Stimulated activated CD4-positive, alpha-beta T cell treated with anti-CD3 and anti-CD28 coated beads, Interleukin-12 subunit alpha, Interleukin-12 subunit beta, amount 100 ng/mL, for 4 hours (primary cell): ENCODE measurements at regions not wholly inside any gene's neighbourhood (a gene's known extent, or its start where the extent isn't known, plus 50 kb on each side); places are given as distances from the start of the nearest gene placed in this dataset.

Source experiments
- DNase-seq: peaks from one replicate; pipeline ENCODE4 v3.0.0-alpha.2; 2020

DNA sequence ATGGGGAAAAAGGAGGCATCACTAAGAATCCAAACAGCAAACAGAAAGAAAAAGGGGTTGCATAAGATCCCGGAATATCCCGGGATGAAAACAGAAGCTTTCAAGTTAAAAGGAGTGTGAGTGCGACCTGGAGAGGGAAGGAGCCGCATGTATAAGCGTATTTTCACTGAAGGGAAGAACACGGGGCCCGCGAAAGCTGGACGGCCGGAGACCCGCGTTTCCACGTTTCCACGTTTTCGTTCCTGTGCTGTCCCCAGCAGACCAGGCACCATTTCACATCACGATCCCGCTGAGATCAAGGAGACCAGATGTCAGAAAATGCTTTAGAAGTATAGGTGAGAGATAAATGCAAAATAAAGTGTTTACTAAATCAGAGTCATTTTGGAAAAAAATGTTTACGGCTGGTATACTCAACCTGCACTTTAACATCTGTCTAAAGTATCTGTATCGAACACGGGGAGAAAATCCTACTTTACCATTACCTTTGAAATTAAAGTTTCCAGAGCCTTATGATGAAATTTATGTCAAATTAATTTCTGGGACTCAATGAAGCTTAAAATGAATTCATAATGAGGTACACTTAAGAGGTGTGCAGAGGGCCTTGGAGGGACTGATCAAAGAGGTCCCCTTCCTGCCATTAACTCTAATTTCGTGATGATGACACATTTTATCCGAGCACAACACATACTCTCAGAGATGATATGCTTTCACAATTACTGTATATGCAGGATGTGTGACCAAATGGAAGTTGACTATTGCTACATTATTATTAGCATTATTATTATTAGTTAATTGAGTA is 71.0 kb upstream of the SALL3 start:
- no peak for DNase-seq

DNA sequence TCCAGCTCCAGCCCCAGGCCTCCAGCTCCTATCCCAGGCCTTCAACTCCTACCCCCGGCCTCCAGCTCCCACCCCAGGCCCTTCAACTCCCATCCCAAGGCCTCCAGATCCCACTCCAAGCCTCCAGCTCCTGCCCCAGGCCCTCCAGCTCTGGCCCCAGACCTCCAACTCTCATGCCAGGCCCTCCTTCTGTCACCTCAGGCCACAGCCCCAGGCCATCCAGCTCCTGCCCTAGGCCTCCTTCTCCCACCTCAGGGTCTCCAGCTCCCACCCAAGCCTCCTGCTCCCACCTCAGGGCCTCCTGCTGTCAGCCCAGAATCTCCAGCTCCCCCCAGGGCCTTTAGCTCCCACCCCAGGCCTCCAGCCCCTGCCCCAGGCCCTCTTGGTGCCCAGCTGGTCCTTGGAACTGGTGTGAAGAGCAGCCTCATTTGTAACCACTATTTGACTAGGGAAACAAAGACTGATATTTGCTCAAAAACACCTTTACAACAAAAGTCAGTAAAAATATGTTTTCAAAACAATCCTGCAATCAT is 67.8 kb upstream of the SALL3 start:
- DNase-seq, result no peak

DNA sequence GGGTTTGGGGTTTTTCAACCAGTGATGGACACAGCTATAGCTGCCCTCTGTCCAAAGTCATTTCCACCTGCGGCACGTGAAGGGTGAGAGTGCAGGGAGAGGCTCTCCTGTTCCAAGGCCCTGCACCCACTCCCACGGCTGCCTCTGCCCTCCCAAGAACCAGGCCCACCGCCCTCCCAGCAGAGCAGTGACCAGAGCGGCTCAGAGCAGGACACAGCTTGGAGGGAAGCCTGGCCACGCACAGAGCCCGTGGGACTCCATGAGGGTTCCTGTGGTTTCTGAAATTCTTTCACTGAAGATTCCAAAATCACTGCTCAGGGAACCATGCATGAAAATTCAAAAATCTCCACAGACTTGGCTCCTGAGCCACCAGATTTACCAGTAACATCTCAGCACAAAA is 67.3 kb upstream of the SALL3 start:
- no peak for DNase-seq

DNA sequence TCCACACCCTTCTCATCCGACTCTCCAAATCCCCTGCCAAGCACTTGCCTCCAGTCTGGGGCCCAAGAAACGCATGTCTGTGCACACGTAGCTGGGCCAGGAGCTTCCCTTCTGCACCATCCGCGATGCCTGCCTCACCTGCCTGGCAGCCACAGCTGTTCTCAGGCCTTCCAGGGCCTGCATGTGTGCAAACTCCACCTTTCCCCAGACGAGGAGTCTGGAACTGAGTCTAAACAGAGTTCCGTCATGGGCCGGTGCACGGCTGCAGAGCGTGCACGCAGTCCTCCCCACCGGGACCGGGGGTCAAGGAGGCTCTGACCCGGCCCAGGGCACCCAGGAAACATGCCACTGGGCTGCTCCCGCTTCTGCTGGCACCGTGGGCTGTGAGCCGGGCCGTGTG is 66.8 kb upstream of the SALL3 start:
- DNase-seq, result no peak

DNA sequence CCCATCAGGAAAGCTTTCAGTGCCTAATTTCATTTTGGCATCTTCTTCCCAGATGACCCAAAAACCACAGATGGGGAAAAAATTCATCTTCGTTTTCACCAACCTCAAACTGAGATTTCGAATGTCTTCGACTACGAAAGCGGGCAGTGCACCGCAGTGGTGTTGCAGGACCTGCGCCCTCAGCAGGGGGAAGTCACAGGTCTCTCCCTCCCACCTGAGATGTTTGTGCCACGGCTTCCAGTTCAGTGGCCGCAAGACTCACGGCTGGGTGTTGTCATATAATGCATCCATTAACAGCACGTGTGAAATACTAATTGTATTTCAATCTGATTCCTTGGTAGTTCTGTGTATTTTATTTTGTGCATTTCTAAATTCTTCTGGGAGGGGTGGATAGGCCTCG is 66.2 kb upstream of the SALL3 start:
- DNase-seq, result no peak

DNA sequence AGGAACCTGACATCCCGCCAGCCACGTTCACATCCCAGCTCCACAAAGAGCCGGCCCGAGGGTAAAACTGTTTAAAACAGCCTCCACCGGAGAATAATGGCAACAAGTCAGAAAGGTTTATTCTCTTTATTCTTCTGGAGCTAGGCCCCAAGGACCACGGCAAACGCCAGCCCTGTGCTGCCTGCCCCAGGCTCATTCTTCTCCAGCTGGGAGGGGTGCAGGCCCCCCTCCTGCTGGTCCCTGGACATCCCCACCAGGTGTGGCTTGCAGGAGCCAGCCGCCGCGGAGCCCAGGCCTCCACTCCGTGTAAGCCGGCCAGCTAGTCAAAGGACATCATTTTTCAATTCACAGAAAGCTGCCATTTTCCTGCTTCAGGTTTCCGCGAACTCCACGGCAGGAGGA is 65.8 kb upstream of the SALL3 start:
- no peak for DNase-seq

DNA sequence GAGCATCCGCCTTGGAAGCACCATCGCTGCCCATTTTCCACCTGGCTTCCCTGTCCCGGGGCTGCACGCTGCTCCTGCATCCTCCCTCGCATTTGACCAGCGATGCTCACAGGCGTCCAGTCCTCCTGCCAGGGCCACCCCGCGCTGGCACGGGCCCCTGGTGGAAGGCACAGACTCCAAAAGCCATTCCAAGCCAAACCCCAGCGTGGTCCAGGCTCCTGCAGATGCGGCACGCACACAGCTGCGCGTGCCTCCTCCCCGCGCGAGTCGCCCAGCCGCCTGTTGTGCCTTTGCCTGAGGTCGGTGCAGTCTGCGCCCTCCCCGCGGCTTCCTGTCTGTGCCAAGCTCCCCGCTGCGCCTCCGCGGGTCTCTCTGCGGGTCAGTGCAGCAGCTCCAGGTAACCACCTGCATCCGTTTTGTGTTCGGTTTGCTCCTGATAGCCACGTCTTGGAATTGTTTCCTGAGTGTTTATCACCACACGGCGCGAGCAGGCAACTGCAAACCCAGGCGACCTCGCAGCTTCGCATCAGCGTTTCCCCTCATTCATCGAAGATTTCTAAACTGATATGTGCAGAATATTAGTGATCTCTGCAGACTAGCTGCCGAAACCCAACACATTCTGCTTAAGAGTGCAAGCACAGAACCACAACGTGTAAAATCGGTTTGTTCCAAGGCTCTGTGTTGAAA is 65.2 kb upstream of the SALL3 start:
- DNase-seq, result no peak

DNA sequence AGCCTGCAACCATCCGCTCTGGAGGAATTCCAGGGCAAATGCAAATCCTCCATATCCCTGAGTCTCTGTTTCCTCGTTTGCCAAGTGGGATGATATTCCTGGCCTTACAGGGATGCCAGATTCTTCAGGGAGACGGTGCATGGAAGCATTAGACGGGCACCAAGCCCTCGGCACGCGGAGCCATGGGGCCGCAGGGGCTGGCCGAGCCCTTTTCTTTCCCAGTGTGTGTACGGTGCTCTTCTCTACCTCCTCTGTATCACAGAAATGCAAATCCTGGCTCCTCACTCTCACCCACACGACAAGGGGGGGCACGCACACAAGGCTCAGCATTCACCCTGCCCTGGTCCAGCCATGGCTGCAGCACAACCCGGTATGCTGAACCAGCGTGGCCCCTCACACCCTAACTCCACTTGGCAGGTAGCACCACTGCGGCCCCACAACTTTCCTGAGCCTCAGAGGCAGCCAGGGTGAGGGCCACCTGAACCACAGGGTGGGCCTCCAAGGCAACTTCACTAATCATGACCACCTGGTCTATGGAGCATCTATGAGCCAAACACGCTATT is 64.1 kb upstream of the SALL3 start:
- DNase-seq, result no peak

DNA sequence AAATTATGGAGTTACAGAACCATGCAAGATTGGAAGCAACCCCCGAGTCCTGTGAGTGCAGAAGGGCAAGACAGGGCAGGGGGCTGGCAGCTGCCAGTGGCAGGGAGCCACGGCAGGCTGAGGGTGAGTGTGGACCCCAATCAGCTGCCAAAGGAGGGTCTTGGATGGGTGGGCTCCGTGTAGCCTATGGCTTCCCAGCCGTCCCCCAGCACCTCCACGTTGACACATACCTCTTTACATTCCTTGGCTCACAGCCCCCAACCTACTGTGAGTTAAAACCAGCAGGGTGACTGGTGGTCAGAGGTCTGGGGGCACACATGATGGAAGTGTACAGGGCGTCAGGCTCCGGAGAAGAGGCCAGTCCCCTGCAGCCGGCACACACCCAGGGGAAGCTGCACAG is 60.9 kb upstream of the SALL3 start:
- no peak for DNase-seq

DNA sequence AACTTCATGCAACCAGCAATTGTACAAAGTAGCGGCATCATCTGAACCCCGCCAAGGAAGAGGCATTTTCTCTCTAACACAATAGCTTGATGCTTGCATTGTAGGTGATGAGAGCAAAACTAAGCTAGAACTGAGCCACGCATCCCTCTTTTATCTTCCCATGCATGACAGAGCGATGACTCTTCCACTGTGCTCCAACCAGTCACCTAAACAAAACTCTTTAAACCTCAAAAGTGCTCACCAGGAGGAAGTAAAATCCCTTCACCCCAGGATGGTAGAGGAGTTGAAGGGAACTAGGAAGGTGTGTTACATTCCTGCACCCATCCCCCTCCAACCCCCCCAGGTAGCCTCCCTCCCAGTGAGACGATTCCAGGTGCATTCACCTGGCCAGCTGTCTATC is 59.7 kb upstream of the SALL3 start:
- DNase-seq, result no peak

DNA sequence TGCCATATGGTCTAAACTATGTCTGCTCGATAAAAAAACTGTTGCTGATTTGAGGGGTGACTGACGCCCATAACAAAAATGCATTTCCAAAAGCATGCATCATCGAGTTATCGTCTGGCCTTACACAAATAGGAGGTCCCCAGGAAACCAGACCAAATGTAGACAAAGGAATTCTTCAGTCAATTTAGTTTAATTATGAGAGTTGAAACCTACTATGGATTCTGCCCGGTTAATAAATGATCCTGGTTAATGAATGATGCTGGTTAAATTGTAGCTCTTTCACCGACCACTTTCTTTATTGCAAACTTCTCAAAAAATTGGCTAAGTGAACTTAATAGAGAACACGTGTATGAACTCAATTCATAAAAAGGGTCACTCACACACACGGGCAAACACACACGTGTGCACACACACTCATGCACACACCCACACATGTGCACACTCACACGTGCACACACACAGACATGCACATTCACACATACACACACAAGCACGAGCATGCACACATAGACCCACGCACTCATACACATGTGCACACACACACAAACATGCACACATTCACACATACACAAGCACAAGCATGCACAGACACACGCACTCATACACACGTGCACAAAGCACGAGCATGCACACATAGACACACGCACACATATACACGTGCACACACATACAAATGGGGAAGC is 59.0 kb upstream of the SALL3 start:
- no peak for DNase-seq

DNA sequence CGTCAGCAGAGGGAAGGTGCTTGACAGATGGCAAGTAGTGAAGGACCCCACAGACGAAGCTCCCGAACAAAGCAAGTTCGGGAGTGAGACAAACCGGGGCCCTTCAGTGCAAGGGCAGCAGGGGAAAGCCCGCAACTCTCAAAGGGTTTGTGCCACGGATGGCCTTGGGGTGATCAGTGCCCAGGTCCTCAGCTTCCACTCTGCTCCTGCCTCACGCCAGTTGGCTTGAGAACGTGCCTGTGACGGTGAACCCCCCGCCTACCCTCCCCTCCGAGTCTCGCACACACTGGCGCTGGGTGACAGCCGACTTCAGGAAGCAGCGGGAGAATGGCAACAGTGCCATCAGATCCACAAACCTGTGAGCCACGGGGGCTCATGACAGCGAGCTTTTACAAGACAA is 56.8 kb upstream of the SALL3 start:
- no peak for DNase-seq

DNA sequence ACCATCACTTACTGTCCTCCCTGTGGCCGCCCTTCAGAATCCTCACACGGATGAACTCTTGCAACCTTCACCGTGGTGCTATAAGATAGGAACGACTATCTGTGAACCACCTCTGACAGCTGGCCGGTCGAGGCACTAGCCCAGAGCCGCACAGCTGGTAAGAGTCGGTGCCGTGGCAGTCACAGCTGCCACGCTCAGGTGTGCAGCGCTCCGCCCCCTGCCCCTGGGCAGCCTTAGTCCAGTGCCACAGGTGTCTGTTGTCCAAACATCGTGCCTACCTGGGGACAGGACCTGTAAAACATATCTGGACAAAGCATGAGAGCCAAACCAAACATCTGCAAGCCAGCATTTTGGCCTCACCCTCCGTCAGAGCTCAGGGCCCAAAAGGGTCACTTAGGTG is 55.3 kb upstream of the SALL3 start:
- DNase-seq, result no peak

DNA sequence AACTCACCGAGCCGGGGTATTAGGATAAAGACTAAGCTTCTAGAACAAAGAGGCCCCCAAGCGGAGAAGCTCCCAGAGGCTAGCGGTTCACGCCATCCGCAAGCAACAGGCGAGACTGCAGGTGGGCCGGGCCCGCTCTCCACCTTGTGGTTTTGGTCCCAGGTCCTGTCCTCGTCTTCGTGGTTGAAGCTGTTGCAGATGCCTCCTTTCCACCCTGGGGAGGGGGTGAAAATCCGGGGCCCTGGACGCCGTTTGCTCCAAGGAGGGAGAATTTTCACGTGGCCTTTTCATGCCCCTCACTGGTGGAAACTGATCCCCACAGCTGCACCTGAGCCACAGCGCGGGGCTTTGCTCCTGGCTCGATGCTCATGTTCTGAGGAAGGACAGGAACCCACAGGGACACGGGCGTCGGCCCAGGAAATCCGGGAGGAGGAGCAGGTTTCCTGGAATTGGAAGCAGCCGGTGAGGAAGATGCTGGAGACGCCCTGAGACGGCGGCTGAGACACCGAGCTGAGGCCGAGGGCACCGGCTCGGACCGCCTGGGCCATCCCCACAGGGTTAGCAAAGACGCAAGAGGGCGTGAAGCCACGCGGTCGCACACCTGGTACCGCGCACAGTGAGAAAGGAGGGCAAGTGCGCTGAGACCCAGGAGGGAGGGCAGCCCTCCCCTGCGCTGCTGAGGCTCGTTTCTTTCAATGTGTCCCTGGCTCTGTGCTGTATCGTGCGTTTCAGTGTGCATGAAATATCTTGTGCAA is 54.7 kb upstream of the SALL3 start:
- DNase-seq, result no peak

DNA sequence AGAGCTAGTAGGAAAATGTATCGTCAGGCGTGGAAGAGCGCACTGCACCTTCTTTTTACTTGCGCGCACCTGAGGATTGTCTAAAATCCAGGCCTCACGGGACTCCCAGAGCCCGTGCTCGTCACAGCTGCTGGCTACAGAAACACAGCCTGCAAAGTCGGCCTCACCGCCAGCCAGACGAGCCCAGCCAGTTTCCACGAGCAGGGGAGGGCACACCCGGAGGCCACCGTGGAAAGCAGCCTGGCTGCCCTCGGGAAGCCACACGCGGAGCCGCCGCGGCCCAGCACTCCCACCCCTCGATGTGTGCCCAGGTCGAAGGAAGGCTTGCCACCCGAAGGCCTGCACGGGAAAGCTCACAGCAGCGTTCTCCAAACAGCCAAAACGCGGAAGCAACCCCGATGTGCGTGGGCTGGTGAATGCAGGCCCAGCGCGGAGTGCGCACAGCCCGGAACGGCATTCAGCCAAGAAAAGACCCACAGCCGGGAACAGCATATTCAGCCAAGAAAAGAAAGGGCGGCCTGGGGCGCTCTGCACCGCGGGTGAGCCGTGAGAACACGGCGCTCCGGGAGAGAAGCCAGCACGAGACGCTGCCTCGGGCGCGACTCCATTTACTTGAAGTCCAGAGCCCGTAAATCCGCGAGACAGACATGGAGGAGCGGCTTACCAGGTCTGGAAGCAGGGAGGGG is 53.9 kb upstream of the SALL3 start:
- no peak for DNase-seq

DNA sequence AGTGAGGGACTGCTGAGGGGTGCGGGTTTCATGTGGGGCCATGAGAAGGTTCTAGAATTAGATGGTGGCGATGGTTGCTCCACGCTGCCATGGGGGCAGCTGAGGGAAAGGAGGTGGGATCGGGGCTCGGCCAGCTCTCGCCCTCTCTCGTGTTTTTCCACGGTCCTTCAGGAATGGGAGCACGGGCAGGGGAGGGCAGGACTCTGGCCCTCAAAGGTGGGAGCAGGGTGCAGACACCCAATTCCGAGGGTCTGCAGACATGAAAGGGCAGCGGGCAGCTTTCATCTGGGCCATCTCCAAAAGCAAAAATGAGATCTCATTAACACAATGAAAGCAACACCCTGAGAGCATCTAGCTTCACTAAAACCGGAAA is 53.4 kb upstream of the SALL3 start:
- DNase-seq, result no peak

DNA sequence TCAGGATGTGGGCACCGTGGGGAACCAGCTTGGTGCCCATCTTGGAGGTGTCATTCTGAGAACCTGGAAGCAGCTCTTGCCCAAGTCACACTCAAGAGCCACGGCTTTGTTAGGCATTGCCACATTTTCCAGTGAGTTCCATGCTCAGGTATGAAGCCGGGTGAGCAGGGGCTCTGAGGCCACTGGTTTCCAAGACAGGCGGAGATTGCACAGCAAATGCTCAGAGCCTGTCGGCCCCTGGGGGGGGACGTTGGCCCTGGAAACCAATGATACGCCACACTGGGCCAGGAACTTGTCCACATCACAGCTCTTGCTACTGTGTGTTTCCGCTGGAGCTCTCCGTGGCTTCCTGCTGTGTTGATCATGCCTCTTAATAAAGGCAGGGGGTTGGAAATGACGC is 52.5 kb upstream of the SALL3 start:
- no peak for DNase-seq

DNA sequence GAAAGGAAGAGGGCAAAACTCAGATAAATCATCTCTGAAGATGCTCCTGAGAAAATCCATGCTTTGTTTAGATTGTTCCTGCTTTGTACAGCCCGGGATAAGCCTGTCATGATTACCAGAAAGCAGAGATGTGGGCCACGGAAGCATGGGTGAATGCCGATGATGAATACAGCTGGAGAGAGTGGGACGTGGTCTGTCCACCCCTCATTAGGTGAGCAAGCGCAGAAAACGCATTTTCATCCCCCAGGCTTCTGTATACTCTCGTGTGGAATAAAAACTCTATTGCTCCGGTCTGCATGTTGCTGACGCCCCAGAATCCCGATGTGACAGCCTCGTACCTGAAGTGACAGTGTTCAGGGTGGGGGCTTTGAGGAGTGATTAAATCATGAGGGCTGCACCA is 52.0 kb upstream of the SALL3 start:
- DNase-seq, result no peak

DNA sequence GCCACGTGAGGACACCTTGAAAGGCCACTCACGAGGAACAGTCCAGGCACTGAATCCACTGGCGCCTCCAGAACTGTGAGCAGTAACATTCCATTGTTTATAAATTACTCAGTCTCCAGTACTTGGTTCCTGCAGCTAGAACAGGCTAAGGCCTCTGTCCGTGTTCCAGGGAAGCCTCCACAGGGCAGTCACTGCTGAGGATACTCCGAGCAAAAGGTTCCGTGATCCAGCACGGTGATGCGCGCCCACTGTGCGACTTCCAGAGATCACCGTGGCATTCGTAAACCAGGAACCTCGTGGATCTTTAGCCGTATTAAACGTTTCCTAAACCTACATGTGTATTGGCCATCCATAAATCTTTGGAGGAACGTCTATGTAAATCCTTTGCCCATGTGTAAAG is 51.5 kb upstream of the SALL3 start:
- no peak for DNase-seq

DNA sequence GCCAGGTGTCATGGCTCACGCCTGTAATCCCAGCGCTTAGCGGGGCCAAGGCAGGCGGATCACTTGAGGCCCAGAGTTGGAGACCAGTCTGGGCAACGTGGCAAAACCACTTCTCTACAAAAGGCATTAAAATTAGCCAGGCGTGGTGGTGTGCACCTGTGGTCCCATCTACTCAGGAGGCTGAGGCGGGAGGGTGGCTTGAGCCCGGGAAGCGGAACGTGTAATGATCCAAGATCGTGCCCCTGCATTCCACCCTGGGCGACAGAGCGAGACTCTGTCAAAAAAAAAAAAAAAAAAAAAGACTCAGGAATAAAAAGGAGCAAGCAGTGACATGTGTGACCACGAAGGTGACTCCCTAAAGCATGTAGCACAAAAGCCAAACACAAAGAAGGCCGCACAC is 50.1 kb upstream of the SALL3 start:
- no peak for DNase-seq
